ENCODE measurements at regions not wholly inside any gene's neighbourhood (a gene's known extent, or its start where the extent isn't known, plus 50 kb on each side); places are given as distances from the start of the nearest gene placed in this dataset.

- DNase-seq (ENCODE audit: low read depth in 4 of 4, low spot score in 3 of 4) = no peak
These were observed 118.3 kb downstream of the GYPC start for GRCh38 chr2:126774290-126774689.

DNA sequence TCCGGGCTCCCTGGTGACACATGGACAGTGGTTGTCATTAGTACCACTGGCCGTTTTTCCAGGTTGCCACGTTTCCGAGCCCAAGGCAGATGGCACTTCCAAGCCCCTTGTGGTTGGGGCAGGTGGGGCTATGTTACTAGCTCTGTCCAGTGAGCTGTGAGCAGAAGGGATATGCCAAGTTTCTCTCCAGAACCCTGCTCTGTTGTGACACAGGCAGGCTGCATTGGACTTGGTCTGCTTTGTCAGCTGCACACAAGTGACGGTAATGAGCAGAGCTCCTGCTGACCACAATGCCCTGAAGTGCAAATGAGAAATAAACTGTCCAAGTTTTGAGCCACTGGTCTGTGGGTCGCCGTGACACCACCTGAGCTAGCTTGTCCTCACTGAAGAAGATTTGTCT is 118.8 kb downstream of the GYPC start:
- no peak for DNase-seq (ENCODE audit: low read depth in 4 of 4, low spot score in 3 of 4)

DNA sequence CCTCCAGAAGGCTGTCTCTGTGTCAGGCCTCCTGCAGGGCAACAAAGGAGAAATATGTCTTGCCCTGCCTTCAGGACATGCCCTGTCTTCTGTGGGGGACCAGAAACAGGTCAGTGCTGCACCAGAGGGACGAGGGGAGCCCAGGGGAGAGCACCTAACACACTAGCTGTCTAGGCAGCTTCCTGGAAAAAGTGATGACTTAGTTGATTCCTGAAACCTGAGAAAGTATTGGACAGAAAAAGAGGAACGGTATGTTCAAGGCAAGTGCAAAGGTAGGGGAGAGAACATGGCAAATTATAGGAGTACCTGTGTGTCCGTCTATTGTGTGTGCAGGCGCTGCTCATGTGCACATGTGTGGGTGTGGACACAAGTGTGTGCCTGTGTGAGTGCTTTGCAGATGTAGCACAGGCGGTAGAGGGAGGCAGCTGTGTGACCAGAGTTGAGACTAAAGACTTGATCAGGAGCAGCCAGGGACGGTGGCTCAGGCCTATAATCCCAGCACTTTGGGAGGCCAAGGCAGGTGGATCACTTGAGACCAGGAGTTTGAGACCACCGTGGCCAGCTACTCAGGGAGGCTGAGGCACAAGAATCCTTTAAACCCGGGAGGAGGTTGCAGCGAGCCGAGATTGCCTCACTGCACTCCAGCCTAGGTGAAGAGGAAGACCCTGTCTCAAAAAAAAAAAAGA is 119.5 kb downstream of the GYPC start:
- DNase-seq (ENCODE audit: low read depth in 4 of 4, low spot score in 3 of 4) = no peak

GRCh38 chr2:126776255-126776654 is 120.3 kb downstream of the GYPC start:
- no peak for DNase-seq (ENCODE audit: low read depth in 4 of 4, low spot score in 3 of 4)

- DNase-seq (ENCODE audit: low read depth in 4 of 4, low spot score in 3 of 4) = peak; percentile 51 to 57 (median 56)
These were observed 121.0 kb downstream of the GYPC start for GRCh38 chr2:126776692-126777619.

DNA sequence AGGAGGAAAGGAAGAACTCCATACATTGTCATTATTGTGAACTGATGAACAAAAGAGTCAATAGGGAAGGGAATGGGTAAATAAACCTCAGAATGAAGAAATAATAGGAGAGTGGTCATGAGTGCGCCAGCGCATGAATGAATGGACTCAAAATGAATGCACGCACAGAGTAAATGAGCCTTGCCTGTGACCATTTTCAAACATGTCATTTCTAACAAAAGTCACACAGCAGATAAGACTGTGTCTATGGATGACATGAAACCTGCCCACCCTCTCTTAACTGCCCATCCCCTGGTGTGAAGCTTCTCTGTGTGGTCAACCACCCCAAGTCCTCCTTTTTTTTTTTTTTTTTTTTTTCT is 121.1 kb upstream of the TEX51 start:
- DNase-seq (ENCODE audit: low read depth in 4 of 4, low spot score in 3 of 4) = no peak

DNA sequence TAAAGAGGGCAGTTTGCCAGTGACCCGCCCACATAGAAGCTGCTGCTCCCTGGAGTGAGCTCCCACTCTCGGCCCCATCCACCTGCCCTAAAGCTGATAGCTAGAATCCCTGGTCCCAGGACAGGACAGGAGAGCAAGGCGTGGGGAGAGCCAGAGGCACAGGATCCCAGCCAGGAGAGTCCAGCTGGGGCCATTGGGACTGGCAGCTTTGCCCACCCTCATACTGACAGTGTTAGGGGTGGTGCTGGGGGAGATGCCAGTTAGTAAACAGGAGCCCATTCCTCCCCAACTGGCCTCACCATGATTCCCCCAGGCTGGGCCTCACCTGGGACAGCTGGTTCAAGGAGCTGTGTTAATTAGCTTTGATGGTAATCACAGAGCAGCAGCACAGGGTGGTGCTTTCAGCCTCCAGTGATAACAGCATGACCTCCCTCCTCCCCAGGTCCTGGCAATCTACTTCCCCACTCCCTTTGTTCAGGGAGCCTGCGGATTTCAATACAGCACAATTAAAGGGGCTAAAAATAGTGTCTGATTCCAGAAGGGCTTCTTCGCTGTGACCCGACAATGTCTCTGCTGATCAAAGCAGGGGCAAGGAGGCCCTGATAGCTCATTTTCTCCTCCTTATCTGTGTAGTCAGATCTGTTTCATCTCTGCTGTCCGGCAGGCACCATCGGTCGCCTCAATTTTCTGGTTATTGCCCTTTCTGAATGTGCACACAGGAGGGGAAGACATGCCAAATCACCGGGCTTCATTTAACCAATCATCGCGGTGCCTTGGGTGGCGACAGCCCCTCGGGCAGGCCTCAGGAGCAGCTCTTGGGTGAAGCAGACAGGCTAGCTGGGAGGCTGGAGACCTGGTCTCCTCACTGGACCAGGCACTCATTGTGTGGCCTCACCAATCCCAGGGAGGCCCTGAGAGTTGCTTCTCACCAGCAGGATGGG is 119.9 kb upstream of the TEX51 start:
- no peak for DNase-seq (ENCODE audit: low read depth in 4 of 4, low spot score in 3 of 4)

DNA sequence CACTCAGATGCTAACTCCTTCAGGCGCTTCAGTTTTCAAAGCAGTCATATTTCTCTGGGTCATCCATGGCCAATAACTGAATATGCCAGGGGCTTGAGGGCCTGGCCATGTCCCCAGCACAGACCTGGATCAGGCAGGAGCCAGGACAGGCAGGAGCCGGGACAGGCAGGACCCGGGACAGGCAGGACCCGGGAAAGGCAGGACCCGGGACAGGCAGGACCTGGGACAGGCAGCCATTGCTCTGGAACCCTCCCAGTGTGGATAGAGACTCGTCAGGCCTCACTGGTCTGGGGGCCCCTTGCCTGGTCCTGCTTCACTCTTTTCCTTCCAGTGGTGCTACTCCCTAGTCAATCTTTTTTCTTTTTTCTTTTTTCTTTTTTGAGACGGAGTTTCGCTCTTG is 117.5 kb upstream of the TEX51 start:
- no peak for DNase-seq (ENCODE audit: low read depth in 4 of 4, low spot score in 3 of 4)

DNA sequence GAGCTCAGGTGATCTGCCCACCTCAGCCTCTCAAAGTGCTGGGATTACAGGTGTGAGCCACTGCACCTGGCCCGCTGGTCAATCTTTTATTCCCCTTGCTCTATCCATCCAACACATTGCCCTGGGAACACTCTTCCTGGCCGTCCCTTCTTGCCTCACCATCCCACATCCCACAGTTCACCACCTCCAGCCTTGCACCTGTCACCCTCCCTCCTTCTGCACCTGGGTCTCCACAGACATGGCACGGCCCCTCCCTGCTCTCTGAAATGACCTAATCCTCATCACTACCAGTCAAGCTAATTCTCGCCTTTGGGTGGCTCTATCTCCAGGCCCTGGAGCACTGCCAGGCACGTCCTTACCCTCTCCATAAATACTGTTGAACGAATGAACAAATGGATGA is 116.9 kb upstream of the TEX51 start:
- no peak for DNase-seq (ENCODE audit: low read depth in 4 of 4, low spot score in 3 of 4)

GRCh38 chr2:126782648-126783047 is 116.0 kb upstream of the TEX51 start:
- DNase-seq (ENCODE audit: low read depth in 4 of 4, low spot score in 3 of 4) = no peak

DNA sequence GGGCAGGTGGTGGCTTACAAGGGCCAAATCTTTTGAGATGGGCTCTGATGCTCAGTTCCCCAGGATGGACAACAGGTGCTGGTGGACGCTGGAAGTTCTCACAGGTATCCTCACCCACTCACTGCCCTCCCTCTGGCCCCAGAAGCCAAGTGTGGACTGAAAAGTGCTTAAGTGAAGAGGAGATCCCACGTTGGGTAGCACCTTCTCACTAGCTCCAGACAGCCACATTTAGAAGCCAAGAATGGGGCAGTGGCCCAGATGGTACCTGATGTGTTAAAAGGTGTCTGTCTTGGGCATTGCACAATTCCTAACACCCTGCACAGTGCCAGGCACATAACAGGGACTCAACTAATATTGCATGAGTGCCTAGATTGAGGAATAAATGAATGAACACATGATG is 115.3 kb upstream of the TEX51 start:
- no peak for DNase-seq (ENCODE audit: low read depth in 4 of 4, low spot score in 3 of 4)

- DNase-seq (ENCODE audit: low read depth in 4 of 4, low spot score in 3 of 4) = no peak
These were observed 114.6 kb upstream of the TEX51 start for GRCh38 chr2:126784045-126784444.

- DNase-seq (ENCODE audit: low read depth in 4 of 4, low spot score in 3 of 4) = no peak
These were observed 114.1 kb upstream of the TEX51 start for GRCh38 chr2:126784621-126785020.

DNA sequence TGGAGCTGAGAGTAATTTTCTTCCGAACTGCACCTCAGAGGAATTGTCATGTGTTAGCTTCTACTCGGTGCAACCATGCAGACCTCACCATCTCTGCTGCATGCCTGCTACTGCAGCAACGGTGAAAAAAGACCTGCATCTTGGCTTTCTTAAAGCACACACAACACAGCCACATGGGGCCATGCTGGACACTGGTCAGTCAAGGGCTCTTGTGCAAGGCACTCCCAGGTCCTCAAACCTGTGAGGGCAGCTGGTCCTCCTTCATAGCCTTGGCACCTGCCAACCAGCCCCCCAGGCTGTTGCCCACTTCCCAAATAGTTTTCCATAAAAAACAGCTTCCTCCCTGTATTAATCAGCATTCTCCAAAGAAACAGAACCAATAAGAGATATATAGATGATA is 113.5 kb upstream of the TEX51 start:
- DNase-seq (ENCODE audit: low read depth in 4 of 4, low spot score in 3 of 4) = no peak

DNA sequence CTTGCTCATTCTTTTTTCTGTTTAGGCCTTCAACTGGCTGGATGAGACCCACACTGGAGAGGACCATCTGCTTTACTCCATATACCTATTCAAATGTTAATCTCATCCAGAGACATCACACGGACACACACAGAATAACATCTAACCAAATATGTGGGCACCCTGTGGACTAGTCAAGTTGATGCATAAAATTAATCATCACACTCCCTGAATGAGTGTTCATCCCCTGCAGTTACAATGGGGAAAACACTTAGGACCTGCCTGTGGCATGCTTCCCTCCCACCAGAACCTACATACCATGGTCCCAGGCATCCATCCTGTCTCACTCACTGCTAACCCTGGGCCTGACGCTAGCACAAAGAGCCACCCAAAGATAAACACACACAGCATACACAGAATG is 112.8 kb upstream of the TEX51 start:
- no peak for DNase-seq (ENCODE audit: low read depth in 4 of 4, low spot score in 3 of 4)

DNA sequence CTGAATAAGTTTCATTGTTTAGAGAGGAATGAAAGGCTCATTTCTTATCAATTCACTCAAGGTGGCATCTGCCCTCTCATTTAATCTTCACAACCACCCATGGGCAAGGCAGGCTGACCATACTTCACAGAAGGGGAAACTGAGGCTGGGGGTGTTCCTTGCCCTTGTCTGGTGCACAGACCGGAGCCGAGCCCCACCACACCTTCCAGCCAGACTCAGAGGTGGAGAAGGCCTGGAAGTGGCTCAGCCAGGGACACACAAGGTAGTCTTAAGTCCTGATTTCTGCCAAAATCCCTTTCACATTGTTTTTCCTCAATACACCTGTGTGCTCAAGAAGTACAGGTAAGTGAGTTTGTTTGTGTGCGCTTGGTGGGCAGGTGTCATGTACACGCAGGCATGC is 111.9 kb upstream of the TEX51 start:
- no peak for DNase-seq (ENCODE audit: low read depth in 4 of 4, low spot score in 3 of 4)

DNA sequence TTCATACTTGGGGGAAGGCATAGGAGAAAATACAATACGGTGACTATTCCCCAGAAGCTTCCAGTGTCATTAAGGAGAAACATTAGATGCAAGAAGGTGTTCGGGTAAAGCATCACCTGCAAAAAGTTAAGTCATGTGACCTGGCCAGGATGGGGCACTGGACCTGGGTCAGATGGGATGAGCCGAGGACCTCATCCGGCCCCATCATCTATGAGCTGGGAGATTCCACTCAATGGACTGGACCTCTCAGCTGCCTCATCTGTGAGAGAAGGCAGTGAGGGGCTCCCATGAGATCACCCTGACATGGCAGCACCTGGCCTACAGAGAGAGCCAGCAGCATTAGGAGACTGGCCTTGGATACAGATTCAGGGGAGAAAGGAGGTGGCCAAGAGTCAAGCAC is 111.4 kb upstream of the TEX51 start:
- no peak for DNase-seq (ENCODE audit: low read depth in 4 of 4, low spot score in 3 of 4)

GRCh38 chr2:126788113-126788512 is 110.6 kb upstream of the TEX51 start:
- no peak for DNase-seq (ENCODE audit: low read depth in 4 of 4, low spot score in 3 of 4)

DNA sequence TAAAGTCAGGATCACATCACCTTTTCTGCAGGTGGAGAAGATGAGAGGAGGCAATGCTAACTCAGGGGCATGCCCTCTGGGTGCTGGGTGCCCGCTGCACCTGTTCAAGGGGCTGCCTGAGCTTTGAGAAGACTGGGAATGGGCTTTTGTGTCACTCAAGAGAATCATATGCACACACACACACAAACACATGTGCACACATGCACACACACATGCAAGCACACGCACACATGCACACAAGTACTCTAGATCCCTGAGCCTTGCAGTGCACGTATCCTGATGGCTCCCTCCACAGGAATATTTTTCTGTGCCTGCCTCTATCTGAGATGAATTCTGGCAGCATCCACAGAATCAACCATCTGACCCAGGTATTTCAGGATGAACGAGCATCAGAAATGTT is 110.0 kb upstream of the TEX51 start:
- no peak for DNase-seq (ENCODE audit: low read depth in 4 of 4, low spot score in 3 of 4)

GRCh38 chr2:126790987-126791780 is 107.5 kb upstream of the TEX51 start:
- no peak for DNase-seq (ENCODE audit: low read depth in 4 of 4, low spot score in 3 of 4)
